HG02798 (cell line): ENCODE measurements at regions not wholly inside any gene's neighbourhood (a gene's known extent, or its start where the extent isn't known, plus 50 kb on each side); places are given as distances from the start of the nearest gene placed in this dataset.
"Not testable (repeated sequence)": the region's sequence is repeated elsewhere in the genome, so short reads cannot be mapped to it uniquely, and the experiment has no call there.

Experiments used
- ATAC-seq: cut with Tn5 transposase; IDR thresholded peaks from one replicate; pipeline ENCODE4 v1.9.1; 2021; ENCODE audit warnings: mild to moderate bottlenecking; ENCODE audit not compliant: unreplicated experiment, poor library complexity

- no peak for ATAC-seq
Observed at GRCh38 chr2:16091576-16092282, 151.4 kb downstream of the MYCN start.

DNA sequence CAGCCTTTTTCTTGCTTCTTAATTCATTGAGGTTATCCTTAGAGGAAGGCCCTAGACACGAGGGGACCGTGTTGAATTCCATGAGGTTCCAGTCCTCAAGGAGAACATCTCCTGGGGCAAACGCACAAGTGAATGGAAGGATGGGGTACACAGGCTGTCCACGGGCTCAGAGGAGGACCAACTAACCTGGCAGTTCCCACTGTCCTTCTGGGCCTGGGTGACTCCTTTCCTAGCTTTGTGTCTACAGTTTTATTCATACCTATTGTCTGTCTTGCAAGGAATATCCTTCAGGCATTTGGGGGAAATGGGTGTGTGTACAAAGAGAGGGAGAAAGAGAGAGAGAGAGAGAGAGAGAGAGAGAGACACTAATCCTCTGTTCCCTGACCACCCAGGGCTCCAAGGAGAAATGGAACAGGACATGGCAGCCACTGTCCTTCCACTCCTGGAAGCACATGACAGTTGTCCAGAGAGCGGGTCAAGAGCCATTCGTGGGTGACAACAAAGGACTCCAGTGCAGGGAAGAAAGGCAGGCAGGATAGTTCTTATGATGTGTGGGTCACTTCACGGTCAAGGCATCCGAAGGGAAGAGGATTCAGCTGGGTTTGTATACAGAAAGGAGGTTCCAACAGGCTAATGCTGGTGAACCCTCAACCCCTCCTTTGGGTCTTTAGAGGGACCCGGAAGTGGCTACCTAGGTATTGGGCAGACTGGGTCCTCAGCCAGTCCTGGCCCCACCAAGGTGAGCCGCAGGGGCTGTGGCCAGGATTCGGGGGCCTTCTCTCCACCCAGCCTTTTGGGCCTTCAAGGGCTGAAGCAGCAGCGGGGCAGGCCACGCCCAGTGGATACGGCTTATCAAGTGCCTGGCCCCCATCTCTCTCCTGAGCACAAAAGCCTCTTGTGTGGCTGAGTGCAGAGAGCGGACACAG lies 150.6 kb downstream of the MYCN start:
- ATAC-seq: no peak

GRCh38 chr2:16089491-16089890 lies 149.1 kb downstream of the MYCN start:
- ATAC-seq: not testable (repeated sequence)

- no peak for ATAC-seq
Observed at GRCh38 chr2:16088802-16089112, 148.4 kb downstream of the MYCN start.

GRCh38 chr2:16088035-16088801 lies 147.9 kb downstream of the MYCN start:
- no peak for ATAC-seq

GRCh38 chr2:16086136-16086535 lies 145.8 kb downstream of the MYCN start:
- not testable (repeated sequence) for ATAC-seq

- ATAC-seq: no peak
Observed at GRCh38 chr2:16085073-16085472, 144.7 kb downstream of the MYCN start.

GRCh38 chr2:16084274-16084673 lies 143.9 kb downstream of the MYCN start:
- no peak for ATAC-seq

- no peak for ATAC-seq
Observed at GRCh38 chr2:16082276-16082675, 141.9 kb downstream of the MYCN start.

DNA sequence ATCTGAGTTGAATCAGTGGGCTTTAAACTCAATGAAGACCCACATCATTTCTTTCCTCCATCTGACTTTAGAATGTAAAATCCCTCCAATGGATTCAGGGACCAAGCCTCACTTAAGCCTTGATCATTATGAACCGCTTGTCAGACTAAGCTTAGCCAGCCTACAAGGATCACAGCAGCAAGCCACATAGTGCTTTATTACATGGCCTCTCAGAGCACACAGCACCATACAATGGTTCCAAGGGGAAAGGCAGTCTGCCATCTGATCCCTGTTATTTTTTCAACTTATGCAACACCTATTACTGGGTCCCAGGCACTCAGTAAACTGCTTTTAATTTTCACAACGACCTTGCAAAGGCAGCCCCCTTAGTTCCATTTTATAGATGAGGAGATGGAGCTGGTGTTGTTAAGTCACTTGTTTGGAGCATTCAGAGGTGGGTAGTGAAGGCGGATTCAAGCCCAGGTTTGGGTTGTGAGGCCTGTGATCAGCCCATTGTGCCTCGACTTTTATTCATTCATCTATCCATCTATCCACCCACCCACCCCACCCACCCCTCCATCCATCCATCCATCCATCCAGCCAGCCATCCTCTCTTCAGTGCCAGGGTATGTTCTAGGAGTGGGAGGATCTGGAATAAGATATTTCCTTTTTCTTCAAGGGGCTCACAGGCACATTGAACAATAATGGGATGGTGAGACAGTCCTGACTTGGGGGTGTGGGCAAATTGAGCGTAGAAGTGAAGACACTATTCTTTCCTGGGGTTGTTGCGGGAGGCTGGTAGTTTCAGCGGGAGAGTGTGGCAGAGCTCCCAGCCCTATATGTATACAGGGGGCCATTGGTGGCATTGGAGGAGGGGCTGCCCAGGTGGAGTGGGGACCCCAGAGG lies 141.2 kb downstream of the MYCN start:
- ATAC-seq: no peak

GRCh38 chr2:16080516-16080915 lies 140.2 kb downstream of the MYCN start:
- ATAC-seq: no peak

GRCh38 chr2:16080071-16080470 lies 139.7 kb downstream of the MYCN start:
- no peak for ATAC-seq

DNA sequence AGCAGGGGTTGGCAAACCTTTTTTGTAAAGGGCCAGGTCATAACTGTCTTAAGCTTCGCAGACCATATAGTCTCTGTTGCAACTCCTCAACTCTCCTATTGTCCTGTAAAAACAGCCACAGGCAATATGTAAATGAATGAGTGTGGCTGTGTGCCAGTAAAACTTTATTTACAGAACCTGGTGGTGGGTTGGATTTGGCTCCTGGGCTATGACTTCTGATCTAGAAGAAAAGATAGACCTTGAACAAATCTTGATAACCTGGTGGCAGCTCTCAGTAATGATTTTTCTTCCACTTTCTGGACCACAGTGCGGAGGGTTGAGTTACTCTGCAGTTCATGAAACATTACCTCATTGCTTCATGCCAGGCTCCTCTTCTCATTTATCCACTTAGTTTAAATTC lies 139.3 kb downstream of the MYCN start:
- ATAC-seq: no peak

GRCh38 chr2:16077601-16078000 lies 137.3 kb downstream of the MYCN start:
- no peak for ATAC-seq

- ATAC-seq: no peak
Observed at GRCh38 chr2:16076911-16077310, 136.6 kb downstream of the MYCN start.

- ATAC-seq: no peak
Observed at GRCh38 chr2:16075045-16076012, 135.0 kb downstream of the MYCN start.

GRCh38 chr2:16073921-16074425 lies 133.6 kb downstream of the MYCN start:
- ATAC-seq: no peak

- no peak for ATAC-seq
Observed at GRCh38 chr2:16073471-16073870, 133.1 kb downstream of the MYCN start.
